H1 (cell line): ENCODE measurements at regions not wholly inside any gene's neighbourhood (a gene's known extent, or its start where the extent isn't known, plus 50 kb on each side); places are given as distances from the start of the nearest gene placed in this dataset.

ENCODE experiments used
- EP300 ChIP-seq, 2 experiments: IDR thresholded peaks; 1 replicate in 1 of 2; 2 replicates in 1 of 2; pipeline ENCODE4 v1.6.1; 2011 to 2012; ENCODE audit warnings: low read depth in 2 of 2, low read length in 2 of 2, mild to moderate bottlenecking in 2 of 2, borderline replicate concordance in 1 of 2, inconsistent platforms in 1 of 2, moderate library complexity in 1 of 2
- GABPA ChIP-seq: IDR thresholded peaks from 2 replicates; pipeline ENCODE4 v1.6.1; 2011; ENCODE audit warnings: mild to moderate bottlenecking, low read length, moderate library complexity, borderline replicate concordance; ENCODE audit not compliant: insufficient read depth
- YY1 ChIP-seq: IDR thresholded peaks from 2 replicates; pipeline ENCODE4 v1.6.1; 2011; ENCODE audit warnings: low read depth, mild to moderate bottlenecking, low read length
- TF ChIP-seq, protein P1 (sequence below): IDR thresholded peaks from 2 replicates; pipeline ENCODE4 v1.6.1; 2012; ENCODE audit warnings: inconsistent platforms
- TF ChIP-seq, protein P2 (sequence below): IDR thresholded peaks from 2 replicates; pipeline ENCODE4 v1.6.1; 2011; ENCODE audit warnings: low read depth, mild to moderate bottlenecking, low read length; ENCODE audit not compliant: insufficient read depth
- TF ChIP-seq, protein P3 (sequence below), 3 experiments: IDR thresholded peaks; 1 replicate in 2 of 3; 2 replicates in 1 of 3; pipeline versions ENCODE4 v1.5.1 to v1.6.1; 2011; ENCODE audit warnings: low read length in 3 of 3, mild to moderate bottlenecking in 3 of 3, inconsistent platforms in 2 of 3, low read depth in 1 of 3, moderate library complexity in 1 of 3; ENCODE audit not compliant: insufficient read depth in 1 of 3; ENCODE audit errors: control extremely low read depth in 1 of 3

DNA sequence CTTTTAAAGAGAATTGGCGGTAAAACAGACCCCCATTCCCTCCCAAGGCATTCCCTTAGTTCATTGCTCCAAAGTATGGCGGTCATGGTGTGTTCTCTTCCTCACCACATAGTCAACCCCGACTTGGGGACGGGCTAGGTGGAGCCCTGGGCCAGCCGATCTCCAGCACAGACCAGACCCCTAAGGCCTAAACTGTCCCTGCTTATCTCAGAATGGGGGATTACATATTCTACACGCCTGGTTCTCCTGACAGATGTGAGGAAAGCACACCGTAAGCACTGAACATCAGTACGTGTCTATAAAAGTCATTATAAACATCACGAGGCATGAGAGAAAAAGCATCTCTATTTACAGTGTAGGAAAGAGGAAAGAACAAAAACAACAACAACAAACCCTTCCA is 244.5 kb upstream of the STT3B start:
- TF ChIP-seq, protein P1, sequence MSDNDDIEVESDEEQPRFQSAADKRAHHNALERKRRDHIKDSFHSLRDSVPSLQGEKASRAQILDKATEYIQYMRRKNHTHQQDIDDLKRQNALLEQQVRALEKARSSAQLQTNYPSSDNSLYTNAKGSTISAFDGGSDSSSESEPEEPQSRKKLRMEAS, result no peak
- TF ChIP-seq YY1 (no peak), GABPA (no peak), EP300 (IDR thresholded peaks at IDR 0.05; ENCODE audit: borderline replicate concordance in 1 of 2, low read depth in 2 of 2, low read length in 2 of 2) (no peak)
- TF ChIP-seq, protein P2, sequence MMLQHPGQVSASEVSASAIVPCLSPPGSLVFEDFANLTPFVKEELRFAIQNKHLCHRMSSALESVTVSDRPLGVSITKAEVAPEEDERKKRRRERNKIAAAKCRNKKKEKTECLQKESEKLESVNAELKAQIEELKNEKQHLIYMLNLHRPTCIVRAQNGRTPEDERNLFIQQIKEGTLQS, result no peak
- TF ChIP-seq, protein P3, sequence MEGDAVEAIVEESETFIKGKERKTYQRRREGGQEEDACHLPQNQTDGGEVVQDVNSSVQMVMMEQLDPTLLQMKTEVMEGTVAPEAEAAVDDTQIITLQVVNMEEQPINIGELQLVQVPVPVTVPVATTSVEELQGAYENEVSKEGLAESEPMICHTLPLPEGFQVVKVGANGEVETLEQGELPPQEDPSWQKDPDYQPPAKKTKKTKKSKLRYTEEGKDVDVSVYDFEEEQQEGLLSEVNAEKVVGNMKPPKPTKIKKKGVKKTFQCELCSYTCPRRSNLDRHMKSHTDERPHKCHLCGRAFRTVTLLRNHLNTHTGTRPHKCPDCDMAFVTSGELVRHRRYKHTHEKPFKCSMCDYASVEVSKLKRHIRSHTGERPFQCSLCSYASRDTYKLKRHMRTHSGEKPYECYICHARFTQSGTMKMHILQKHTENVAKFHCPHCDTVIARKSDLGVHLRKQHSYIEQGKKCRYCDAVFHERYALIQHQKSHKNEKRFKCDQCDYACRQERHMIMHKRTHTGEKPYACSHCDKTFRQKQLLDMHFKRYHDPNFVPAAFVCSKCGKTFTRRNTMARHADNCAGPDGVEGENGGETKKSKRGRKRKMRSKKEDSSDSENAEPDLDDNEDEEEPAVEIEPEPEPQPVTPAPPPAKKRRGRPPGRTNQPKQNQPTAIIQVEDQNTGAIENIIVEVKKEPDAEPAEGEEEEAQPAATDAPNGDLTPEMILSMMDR (IDR thresholded peaks at IDR 0.05; ENCODE audit: control extremely low read depth in 1 of 3, insufficient read depth in 1 of 3, low read depth in 1 of 3, low read length in 3 of 3), result no peak
